ENCODE measurements at regions not wholly inside any gene's neighbourhood (a gene's known extent, or its start where the extent isn't known, plus 50 kb on each side); places are given as distances from the start of the nearest gene placed in this dataset.
A peak's percentile ranks its signal among the peaks of the same experiment; 100 is the strongest.

- no peak overlapping the region for H3K4me2 ChIP-seq (ENCODE audit: extremely low read depth, insufficient read depth, low read length)
- TF ChIP-seq CTCF (conservative IDR thresholded peaks at IDR 0.05 in 1 of 2, IDR thresholded peaks at IDR 0.05 in 1 of 2; ENCODE audit: low read depth in 1 of 2, low read length in 2 of 2): no peak
- TF ChIP-seq EZH2 (IDR thresholded peaks at IDR 0.05; ENCODE audit: low read length, missing control alignments): no peak
- H4K20me1 ChIP-seq (ENCODE audit: control insufficient read depth, extremely low read depth, insufficient read depth, low read length): no peaks in the 10 kb centered on the region
- no peaks in the 10 kb centered on the region for H3K27me3 ChIP-seq (ENCODE audit: control insufficient read depth, insufficient read depth, low read length)
- H3K9me3 ChIP-seq (ENCODE audit: control insufficient read depth, insufficient read depth, low read depth, low read length): no peaks in the 10 kb centered on the region
- H3K4me1 ChIP-seq (ENCODE audit: control insufficient read depth, extremely low read depth, insufficient read depth, low read length): no peaks in the 10 kb centered on the region
- H2AFZ ChIP-seq (ENCODE audit: low read length): no peak overlapping the region
- H3K27ac ChIP-seq (ENCODE audit: insufficient read depth, low read length): no peak overlapping the region
- no peak overlapping the region for H3K4me3 ChIP-seq (replicated peaks in 1 of 4; ENCODE audit: control extremely low read depth in 1 of 4, insufficient read depth in 1 of 4, low read depth in 3 of 4, low read length in 4 of 4)
- no peaks in the 10 kb centered on the region for H3K36me3 ChIP-seq (ENCODE audit: control insufficient read depth, insufficient read depth, low read length)
- H3K9ac ChIP-seq (ENCODE audit: insufficient read depth, low read length): no peak overlapping the region
- no peaks in the 10 kb centered on the region for H3K79me2 ChIP-seq (ENCODE audit: control insufficient read depth, insufficient read depth, low read length)
- peak; percentile 55 to 79 for DNase-seq (ENCODE audit: low read depth in 2 of 2)
Measured at GRCh38 chr15:60062826-60063225, 58.7 kb downstream of the FOXB1 start.

- H3K9me3 ChIP-seq (ENCODE audit: control insufficient read depth, insufficient read depth, low read depth, low read length): no peaks in the 10 kb centered on the region
- H2AFZ ChIP-seq (ENCODE audit: low read length): no peak overlapping the region
- H3K4me1 ChIP-seq (ENCODE audit: control insufficient read depth, extremely low read depth, insufficient read depth, low read length): no peaks in the 10 kb centered on the region
- no peaks in the 10 kb centered on the region for H4K20me1 ChIP-seq (ENCODE audit: control insufficient read depth, extremely low read depth, insufficient read depth, low read length)
- no peaks in the 10 kb centered on the region for H3K36me3 ChIP-seq (ENCODE audit: control insufficient read depth, insufficient read depth, low read length)
- H3K27me3 ChIP-seq (ENCODE audit: control insufficient read depth, insufficient read depth, low read length): no peaks in the 10 kb centered on the region
- H3K4me3 ChIP-seq (replicated peaks in 1 of 4; ENCODE audit: control extremely low read depth in 1 of 4, insufficient read depth in 1 of 4, low read depth in 3 of 4, low read length in 4 of 4): no peak overlapping the region
- H3K4me2 ChIP-seq (ENCODE audit: extremely low read depth, insufficient read depth, low read length): no peak overlapping the region
- no peak for TF ChIP-seq EZH2 (IDR thresholded peaks at IDR 0.05; ENCODE audit: low read length, missing control alignments)
- no peak for TF ChIP-seq CTCF (conservative IDR thresholded peaks at IDR 0.05 in 1 of 2, IDR thresholded peaks at IDR 0.05 in 1 of 2; ENCODE audit: low read depth in 1 of 2, low read length in 2 of 2)
- no peak overlapping the region for H3K9ac ChIP-seq (ENCODE audit: insufficient read depth, low read length)
- no peak overlapping the region for H3K27ac ChIP-seq (ENCODE audit: insufficient read depth, low read length)
- H3K79me2 ChIP-seq (ENCODE audit: control insufficient read depth, insufficient read depth, low read length): no peaks in the 10 kb centered on the region
- DNase-seq (ENCODE audit: low read depth in 2 of 2): peak in 1 of 2 donors; percentile 33
Measured at GRCh38 chr15:60065951-60066350, 61.8 kb downstream of the FOXB1 start.

GRCh38 chr15:60070838-60071493 lies 66.9 kb downstream of the FOXB1 start:
- DNase-seq (ENCODE audit: low read depth in 2 of 2): peak; percentile 91 to 92
- H3K79me2 ChIP-seq (ENCODE audit: control insufficient read depth, insufficient read depth, low read length): no peaks in the 10 kb centered on the region
- H3K36me3 ChIP-seq (ENCODE audit: control insufficient read depth, insufficient read depth, low read length): no peaks in the 10 kb centered on the region
- H4K20me1 ChIP-seq (ENCODE audit: control insufficient read depth, extremely low read depth, insufficient read depth, low read length): no peaks in the 10 kb centered on the region
- H2AFZ ChIP-seq (ENCODE audit: low read length): no peak overlapping the region
- no peaks in the 10 kb centered on the region for H3K27me3 ChIP-seq (ENCODE audit: control insufficient read depth, insufficient read depth, low read length)
- no peak overlapping the region for H3K9ac ChIP-seq (ENCODE audit: insufficient read depth, low read length)
- H3K4me2 ChIP-seq (ENCODE audit: extremely low read depth, insufficient read depth, low read length): peak overlapping the region; percentile 28
- H3K9me3 ChIP-seq (ENCODE audit: control insufficient read depth, insufficient read depth, low read depth, low read length): no peaks in the 10 kb centered on the region
- TF ChIP-seq CTCF (conservative IDR thresholded peaks at IDR 0.05 in 1 of 2, IDR thresholded peaks at IDR 0.05 in 1 of 2; ENCODE audit: low read depth in 1 of 2, low read length in 2 of 2) (no peak), EZH2 (IDR thresholded peaks at IDR 0.05; ENCODE audit: low read length, missing control alignments) (no peak)
- H3K4me3 ChIP-seq (replicated peaks in 1 of 4; ENCODE audit: control extremely low read depth in 1 of 4, insufficient read depth in 1 of 4, low read depth in 3 of 4, low read length in 4 of 4): no peak overlapping the region
- no peak overlapping the region for H3K27ac ChIP-seq (ENCODE audit: insufficient read depth, low read length)
- peaks cover 2% of the 10 kb centered on the region for H3K4me1 ChIP-seq (ENCODE audit: control insufficient read depth, extremely low read depth, insufficient read depth, low read length)

All from fibroblast of lung (primary cell).